Middle frontal gyrus (tissue), 1 donor: ENCODE measurements at regions not wholly inside any gene's neighbourhood (a gene's known extent, or its start where the extent isn't known, plus 50 kb on each side); places are given as distances from the start of the nearest gene placed in this dataset.
"Not testable (repeated sequence)": the region's sequence is repeated elsewhere in the genome, so short reads cannot be mapped to it uniquely, and the experiment has no call there.

Experiments used
- DNase-seq: peaks from one replicate; pipeline ENCODE4 v3.0.0-alpha.2; 2015; ENCODE audit warnings: low spot score; ENCODE audit errors: extremely low spot score

- no peak for DNase-seq
Measured at GRCh38 chr11:86148345-86148747, 79.5 kb upstream of the PICALM start.

GRCh38 chr11:86147004-86147403 lies 78.1 kb upstream of the PICALM start:
- no peak for DNase-seq

GRCh38 chr11:86145439-86146156 lies 76.7 kb upstream of the PICALM start:
- no peak for DNase-seq

- DNase-seq = no peak
Measured at GRCh38 chr11:86144846-86145245, 76.0 kb upstream of the PICALM start.

GRCh38 chr11:86144087-86144486 lies 75.2 kb upstream of the PICALM start:
- not testable (repeated sequence) for DNase-seq

- DNase-seq = no peak
Measured at GRCh38 chr11:86143087-86144030, 74.5 kb upstream of the PICALM start.

- no peak for DNase-seq
Measured at GRCh38 chr11:86142170-86142569, 73.3 kb upstream of the PICALM start.

GRCh38 chr11:86141727-86142126 lies 72.8 kb upstream of the PICALM start:
- DNase-seq = no peak

- no peak for DNase-seq
Measured at GRCh38 chr11:86140334-86140990, 71.6 kb upstream of the PICALM start.

- DNase-seq = no peak
Measured at GRCh38 chr11:86138958-86139357, 70.1 kb upstream of the PICALM start.

- no peak for DNase-seq
Measured at GRCh38 chr11:86136538-86136937, 67.7 kb upstream of the PICALM start.

GRCh38 chr11:86135319-86135714 lies 66.4 kb upstream of the PICALM start:
- DNase-seq = no peak

- DNase-seq = no peak
Measured at GRCh38 chr11:86134580-86135318, 65.9 kb upstream of the PICALM start.

GRCh38 chr11:86132667-86133249 lies 63.9 kb upstream of the PICALM start:
- no peak for DNase-seq

- DNase-seq = no peak
Measured at GRCh38 chr11:86129740-86130540, 61.1 kb upstream of the PICALM start.

- no peak for DNase-seq
Measured at GRCh38 chr11:86128914-86129313, 60.0 kb upstream of the PICALM start.

GRCh38 chr11:86126862-86127261 lies 58.0 kb upstream of the PICALM start:
- DNase-seq = no peak

GRCh38 chr11:86124251-86125233 lies 55.7 kb upstream of the PICALM start:
- DNase-seq = no peak

GRCh38 chr11:86122773-86123172 lies 53.9 kb upstream of the PICALM start:
- DNase-seq = no peak
